Neural cell (in vitro differentiated cells): ENCODE measurements at regions not wholly inside any gene's neighbourhood (a gene's known extent, or its start where the extent isn't known, plus 50 kb on each side); places are given as distances from the start of the nearest gene placed in this dataset.

Experiments used
- EP300 ChIP-seq: fragments of 450-650 bp; conservative IDR thresholded peaks from 2 replicates; pipeline ENCODE4 v1.6.1; 2014; ENCODE audit warnings: antibody characterized with exemption, mild to moderate bottlenecking, moderate library complexity; ENCODE audit not compliant: poor library complexity, severe bottlenecking
- EZH2 ChIP-seq: fragments of 200-600, 300-800 bp; shearing (Covaris generic), sonication (generic); IDR thresholded peaks from 2 replicates; pipeline ENCODE4 v1.6.1; 2014; ENCODE audit warnings: antibody characterized with exemption, low read length, borderline replicate concordance, mild to moderate bottlenecking; ENCODE audit not compliant: insufficient read depth, poor library complexity, severe bottlenecking
- MXI1 ChIP-seq: fragments of 450-650 bp; conservative IDR thresholded peaks from 2 replicates; pipeline ENCODE4 v1.6.1; 2014; ENCODE audit warnings: antibody characterized with exemption, mild to moderate bottlenecking; ENCODE audit not compliant: poor library complexity, severe bottlenecking
- SMC3 ChIP-seq: fragments of 450-650 bp; conservative IDR thresholded peaks from 2 replicates; pipeline ENCODE4 v1.6.1; 2014; ENCODE audit warnings: antibody characterized with exemption, mild to moderate bottlenecking, moderate library complexity; ENCODE audit not compliant: poor library complexity
- TAF1 ChIP-seq: IDR thresholded peaks from 2 replicates; pipeline ENCODE4 v1.6.1; 2012; ENCODE audit warnings: low read depth
- TF ChIP-seq, protein P1 (sequence below): fragments of 450-650 bp; IDR thresholded peaks from 2 replicates; pipeline ENCODE4 v1.5.1; 2014; ENCODE audit warnings: antibody characterized with exemption, mild to moderate bottlenecking, moderate library complexity; ENCODE audit not compliant: poor library complexity, severe bottlenecking
- TF ChIP-seq, protein P2 (sequence below): IDR thresholded peaks from 2 replicates; pipeline ENCODE4 v1.6.1; 2012; ENCODE audit warnings: borderline replicate concordance

GRCh38 chr16:51550800-51551347 is 399.8 kb upstream of the SALL1 start:
- TF ChIP-seq, protein P1, sequence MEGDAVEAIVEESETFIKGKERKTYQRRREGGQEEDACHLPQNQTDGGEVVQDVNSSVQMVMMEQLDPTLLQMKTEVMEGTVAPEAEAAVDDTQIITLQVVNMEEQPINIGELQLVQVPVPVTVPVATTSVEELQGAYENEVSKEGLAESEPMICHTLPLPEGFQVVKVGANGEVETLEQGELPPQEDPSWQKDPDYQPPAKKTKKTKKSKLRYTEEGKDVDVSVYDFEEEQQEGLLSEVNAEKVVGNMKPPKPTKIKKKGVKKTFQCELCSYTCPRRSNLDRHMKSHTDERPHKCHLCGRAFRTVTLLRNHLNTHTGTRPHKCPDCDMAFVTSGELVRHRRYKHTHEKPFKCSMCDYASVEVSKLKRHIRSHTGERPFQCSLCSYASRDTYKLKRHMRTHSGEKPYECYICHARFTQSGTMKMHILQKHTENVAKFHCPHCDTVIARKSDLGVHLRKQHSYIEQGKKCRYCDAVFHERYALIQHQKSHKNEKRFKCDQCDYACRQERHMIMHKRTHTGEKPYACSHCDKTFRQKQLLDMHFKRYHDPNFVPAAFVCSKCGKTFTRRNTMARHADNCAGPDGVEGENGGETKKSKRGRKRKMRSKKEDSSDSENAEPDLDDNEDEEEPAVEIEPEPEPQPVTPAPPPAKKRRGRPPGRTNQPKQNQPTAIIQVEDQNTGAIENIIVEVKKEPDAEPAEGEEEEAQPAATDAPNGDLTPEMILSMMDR = no peak
- TF ChIP-seq EP300 (no peak), EZH2 (no peak), SMC3 (no peak), MXI1 (no peak), TAF1 (no peak)
- TF ChIP-seq, protein P2, sequence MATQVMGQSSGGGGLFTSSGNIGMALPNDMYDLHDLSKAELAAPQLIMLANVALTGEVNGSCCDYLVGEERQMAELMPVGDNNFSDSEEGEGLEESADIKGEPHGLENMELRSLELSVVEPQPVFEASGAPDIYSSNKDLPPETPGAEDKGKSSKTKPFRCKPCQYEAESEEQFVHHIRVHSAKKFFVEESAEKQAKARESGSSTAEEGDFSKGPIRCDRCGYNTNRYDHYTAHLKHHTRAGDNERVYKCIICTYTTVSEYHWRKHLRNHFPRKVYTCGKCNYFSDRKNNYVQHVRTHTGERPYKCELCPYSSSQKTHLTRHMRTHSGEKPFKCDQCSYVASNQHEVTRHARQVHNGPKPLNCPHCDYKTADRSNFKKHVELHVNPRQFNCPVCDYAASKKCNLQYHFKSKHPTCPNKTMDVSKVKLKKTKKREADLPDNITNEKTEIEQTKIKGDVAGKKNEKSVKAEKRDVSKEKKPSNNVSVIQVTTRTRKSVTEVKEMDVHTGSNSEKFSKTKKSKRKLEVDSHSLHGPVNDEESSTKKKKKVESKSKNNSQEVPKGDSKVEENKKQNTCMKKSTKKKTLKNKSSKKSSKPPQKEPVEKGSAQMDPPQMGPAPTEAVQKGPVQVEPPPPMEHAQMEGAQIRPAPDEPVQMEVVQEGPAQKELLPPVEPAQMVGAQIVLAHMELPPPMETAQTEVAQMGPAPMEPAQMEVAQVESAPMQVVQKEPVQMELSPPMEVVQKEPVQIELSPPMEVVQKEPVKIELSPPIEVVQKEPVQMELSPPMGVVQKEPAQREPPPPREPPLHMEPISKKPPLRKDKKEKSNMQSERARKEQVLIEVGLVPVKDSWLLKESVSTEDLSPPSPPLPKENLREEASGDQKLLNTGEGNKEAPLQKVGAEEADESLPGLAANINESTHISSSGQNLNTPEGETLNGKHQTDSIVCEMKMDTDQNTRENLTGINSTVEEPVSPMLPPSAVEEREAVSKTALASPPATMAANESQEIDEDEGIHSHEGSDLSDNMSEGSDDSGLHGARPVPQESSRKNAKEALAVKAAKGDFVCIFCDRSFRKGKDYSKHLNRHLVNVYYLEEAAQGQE = no peak
